HAP-1 (cell line): ENCODE measurements at regions not wholly inside any gene's neighbourhood (a gene's known extent, or its start where the extent isn't known, plus 50 kb on each side); places are given as distances from the start of the nearest gene placed in this dataset.
A peak's percentile ranks its signal among the peaks of the same experiment; 100 is the strongest.

Experiments used
- DNase-seq, 2 experiments: peaks; one replicate each; pipeline ENCODE4 v3.0.0-alpha.2; 2016 to 2020; ENCODE audit warnings: low spot score in 2 of 2
- H3K27me3 ChIP-seq: fragments of 250-450 bp; sonication (Bioruptor Pico); 2 replicates; pipeline ENCODE4 v1.5.1; 2020; ENCODE audit warnings: low read depth, mild to moderate bottlenecking, moderate library complexity
- H3K36me3 ChIP-seq: fragments of 250-450 bp; sonication (Bioruptor Pico); replicated peaks from 2 replicates; pipeline ENCODE4 v1.5.1; 2020; ENCODE audit warnings: mild to moderate bottlenecking
- H3K4me1 ChIP-seq: fragments of 250-450 bp; sonication (Bioruptor Pico); 2 replicates; pipeline ENCODE4 v1.5.1; 2020; ENCODE audit warnings: mild to moderate bottlenecking
- H3K4me3 ChIP-seq: fragments of 250-450 bp; sonication (Bioruptor Pico); 2 replicates; pipeline ENCODE4 v1.5.1; 2020; ENCODE audit warnings: mild to moderate bottlenecking, moderate library complexity
- H3K9me3 ChIP-seq: fragments of 250-450 bp; sonication (Bioruptor Pico); 2 replicates; pipeline ENCODE4 v1.5.1; 2020; ENCODE audit warnings: mild to moderate bottlenecking, moderate library complexity
- in situ Hi-C: fragments of 300-500 bp; cut with MboI; formaldehyde crosslinking; loops from 3 replicates; pipeline ENCODE4 v1.14.3; 2020; ENCODE audit warnings: low sequenced_read_pairs, inconsistent platforms, mixed read lengths

GRCh38 chr7:94087664-94088352 lies 83.7 kb upstream of the BET1 start:
- Histone ChIP-seq H3K36me3 (no peaks in the 10 kb centered on the region), H3K4me3 (no peak overlapping the region), H3K27me3 (peaks cover 25% of the 10 kb centered on the region), H3K9me3 (no peaks in the 10 kb centered on the region), H3K4me1 (no peaks in the 10 kb centered on the region)
- in situ Hi-C loops = no loop called here
- DNase-seq = peak; percentile 66 to 72

DNA sequence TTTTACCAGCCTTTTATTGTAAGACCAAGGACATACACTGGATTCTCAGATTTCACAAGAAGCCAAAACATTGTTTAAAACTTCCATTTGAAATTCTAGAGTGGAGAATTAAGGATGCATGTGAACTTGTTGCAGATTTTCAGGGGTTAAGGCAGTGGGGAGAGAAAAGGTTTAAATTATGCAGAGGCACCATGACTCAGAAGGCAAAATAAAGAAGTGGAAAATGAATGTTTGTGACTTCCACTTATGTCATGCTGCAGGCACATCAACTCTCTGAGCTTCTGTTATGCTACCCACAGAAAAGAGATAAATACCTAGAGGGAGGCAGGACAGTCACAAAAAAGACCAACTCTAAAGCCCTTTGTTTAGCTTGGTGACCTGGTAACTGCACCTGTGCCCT lies 84.4 kb upstream of the BET1 start:
- Histone ChIP-seq H3K9me3 (no peaks in the 10 kb centered on the region), H3K4me1 (no peaks in the 10 kb centered on the region), H3K4me3 (no peak overlapping the region), H3K27me3 (peaks cover 25% of the 10 kb centered on the region), H3K36me3 (no peaks in the 10 kb centered on the region)
- DNase-seq = no peak
- in situ Hi-C loops = no loop called here

- Histone ChIP-seq H3K27me3 (peaks cover 24% of the 10 kb centered on the region), H3K9me3 (no peaks in the 10 kb centered on the region), H3K4me3 (no peak overlapping the region), H3K36me3 (no peaks in the 10 kb centered on the region), H3K4me1 (no peaks in the 10 kb centered on the region)
- in situ Hi-C loops = no loop called here
- no peak for DNase-seq
These were observed 85.7 kb upstream of the BET1 start for GRCh38 chr7:94089806-94090205.

DNA sequence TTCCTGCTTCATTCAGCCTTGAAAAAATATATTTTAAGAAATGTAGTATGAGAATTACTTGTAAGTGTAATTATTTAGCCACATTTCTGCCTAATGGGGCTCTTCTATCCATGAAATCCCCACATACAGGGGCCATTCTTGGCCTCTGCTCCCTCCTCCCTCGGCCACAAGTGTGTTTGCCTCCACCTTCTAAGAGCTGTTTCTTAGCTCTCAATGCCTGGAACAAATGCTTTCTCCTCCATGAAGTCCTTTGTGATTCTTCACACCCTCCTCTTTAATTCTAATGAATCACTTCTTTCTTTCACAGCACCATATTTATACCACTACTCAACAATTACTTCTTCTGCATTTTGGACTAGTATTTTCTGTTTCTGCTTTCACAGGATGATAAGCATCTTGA lies 88.8 kb upstream of the BET1 start:
- Histone ChIP-seq H3K4me1 (no peaks in the 10 kb centered on the region), H3K36me3 (no peaks in the 10 kb centered on the region), H3K27me3 (peaks cover 25% of the 10 kb centered on the region), H3K4me3 (no peak overlapping the region), H3K9me3 (no peaks in the 10 kb centered on the region)
- DNase-seq = no peak
- in situ Hi-C loops = no loop called here

GRCh38 chr7:94094298-94094697 lies 90.1 kb upstream of the BET1 start:
- H3K4me3 ChIP-seq = no peak overlapping the region
- H3K27me3 ChIP-seq = peaks cover 17% of the 10 kb centered on the region
- no peaks in the 10 kb centered on the region for H3K4me1 ChIP-seq
- no peak for DNase-seq
- H3K9me3 ChIP-seq = no peaks in the 10 kb centered on the region
- in situ Hi-C loops = no loop called here
- no peaks in the 10 kb centered on the region for H3K36me3 ChIP-seq

DNA sequence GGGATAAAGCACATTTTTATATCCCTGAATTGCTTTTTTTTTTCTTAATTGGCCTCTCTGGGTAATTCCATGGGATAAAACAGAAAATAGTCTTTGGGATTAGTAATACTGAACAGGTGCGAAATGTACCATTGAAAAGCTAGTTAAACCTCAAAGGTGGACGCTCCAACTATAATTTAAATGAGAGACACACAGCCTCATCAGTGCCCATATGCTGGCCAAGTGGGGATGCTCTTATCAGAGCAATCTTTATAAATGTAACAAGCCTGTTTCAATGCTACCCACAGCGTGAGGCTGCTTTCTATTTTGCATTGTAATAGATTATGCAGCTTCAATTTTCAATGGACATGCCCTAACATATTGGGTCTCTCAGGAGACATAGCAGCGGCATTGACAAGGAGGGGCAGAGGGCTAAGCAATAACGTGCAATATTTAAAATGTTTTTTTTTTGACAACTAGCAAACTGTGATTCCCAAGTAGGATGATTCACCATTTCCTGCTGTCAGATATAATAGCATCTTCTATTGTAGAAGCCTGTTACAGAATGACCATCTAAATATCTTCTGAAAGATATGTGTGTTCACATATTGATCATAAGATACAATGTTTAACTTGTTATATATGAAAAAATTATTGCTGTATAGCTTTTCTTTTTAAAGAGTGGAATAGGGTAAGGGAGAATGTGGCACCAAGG lies 91.3 kb upstream of the BET1 start:
- no peaks in the 10 kb centered on the region for H3K36me3 ChIP-seq
- H3K27me3 ChIP-seq = peaks cover 16% of the 10 kb centered on the region
- in situ Hi-C loops = no loop called here
- no peaks in the 10 kb centered on the region for H3K9me3 ChIP-seq
- H3K4me1 ChIP-seq = no peaks in the 10 kb centered on the region
- no peak for DNase-seq
- H3K4me3 ChIP-seq = no peak overlapping the region

- Histone ChIP-seq H3K27me3 (peaks cover 6% of the 10 kb centered on the region; the same call in 1 of the 2 replicates), H3K4me1 (no peaks in the 10 kb centered on the region), H3K36me3 (no peaks in the 10 kb centered on the region), H3K4me3 (no peak overlapping the region), H3K9me3 (no peaks in the 10 kb centered on the region)
- in situ Hi-C loops = no loop called here
- no peak for DNase-seq
These were observed 95.5 kb upstream of the BET1 start for GRCh38 chr7:94099679-94100078.

- Histone ChIP-seq H3K4me3 (no peak overlapping the region), H3K27me3 (no peaks in the 10 kb centered on the region), H3K36me3 (no peaks in the 10 kb centered on the region), H3K9me3 (no peaks in the 10 kb centered on the region), H3K4me1 (no peaks in the 10 kb centered on the region)
- in situ Hi-C loops = no loop called here
- no peak for DNase-seq
These were observed 96.7 kb upstream of the BET1 start for GRCh38 chr7:94100723-94101345.

GRCh38 chr7:94104301-94104700 lies 100.1 kb upstream of the BET1 start:
- no peak overlapping the region for H3K4me3 ChIP-seq
- no peaks in the 10 kb centered on the region for H3K36me3 ChIP-seq
- no peaks in the 10 kb centered on the region for H3K4me1 ChIP-seq
- DNase-seq = no peak
- 0 out of 2 replicates have a peak, but pooled peaks cover 3% of the 10 kb centered on the region for H3K27me3 ChIP-seq
- in situ Hi-C loops = no loop called here
- H3K9me3 ChIP-seq = no peaks in the 10 kb centered on the region

DNA sequence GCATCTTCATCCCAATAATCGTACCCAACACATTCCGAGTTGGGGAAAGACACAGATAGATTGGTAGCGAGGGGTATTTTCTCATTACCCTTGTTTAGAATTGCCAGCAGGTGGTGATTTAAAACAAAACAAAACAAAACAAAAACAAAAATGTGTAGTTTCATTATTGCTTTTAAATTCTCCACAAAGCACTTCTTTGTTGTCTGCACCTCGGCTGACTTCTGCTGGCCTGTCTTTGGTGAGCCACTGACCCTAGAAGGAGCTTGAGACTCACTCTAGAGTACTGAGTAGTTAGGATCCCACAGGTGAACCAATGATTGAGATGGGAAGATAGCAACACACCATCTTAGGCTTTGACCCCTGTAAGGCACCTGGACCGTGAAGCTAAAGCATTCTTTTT lies 105.4 kb upstream of the BET1 start:
- peaks cover 3% of the 10 kb centered on the region; the same call in 1 of the 2 replicates for H3K27me3 ChIP-seq
- in situ Hi-C loops = no loop called here
- DNase-seq = no peak
- no peak overlapping the region for H3K4me3 ChIP-seq
- no peaks in the 10 kb centered on the region for H3K36me3 ChIP-seq
- no peaks in the 10 kb centered on the region for H3K4me1 ChIP-seq
- no peaks in the 10 kb centered on the region for H3K9me3 ChIP-seq

DNA sequence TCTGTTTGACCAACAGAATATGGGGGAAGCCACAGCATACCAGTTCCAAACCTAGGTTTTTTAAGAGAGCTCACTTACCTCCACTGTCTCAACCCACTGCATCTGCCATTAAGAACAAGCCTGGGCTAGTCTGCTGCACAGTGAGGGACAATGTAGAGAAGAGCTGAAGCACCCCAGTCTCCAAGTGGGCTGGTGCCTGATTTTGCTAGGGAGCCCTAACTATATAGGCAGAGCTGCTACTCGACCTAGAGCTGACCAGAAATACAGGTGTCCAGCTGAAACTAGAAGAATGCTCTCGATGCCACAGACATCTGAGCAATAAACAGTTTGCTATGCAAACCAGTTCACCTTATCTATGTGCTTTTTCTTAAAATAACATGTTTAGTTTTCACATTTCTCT lies 106.9 kb upstream of the BET1 start:
- Histone ChIP-seq H3K9me3 (no peaks in the 10 kb centered on the region), H3K4me3 (no peak overlapping the region), H3K27me3 (peaks cover 3% of the 10 kb centered on the region; the same call in 1 of the 2 replicates), H3K36me3 (no peaks in the 10 kb centered on the region), H3K4me1 (no peaks in the 10 kb centered on the region)
- no peak for DNase-seq
- in situ Hi-C loops = no loop called here

DNA sequence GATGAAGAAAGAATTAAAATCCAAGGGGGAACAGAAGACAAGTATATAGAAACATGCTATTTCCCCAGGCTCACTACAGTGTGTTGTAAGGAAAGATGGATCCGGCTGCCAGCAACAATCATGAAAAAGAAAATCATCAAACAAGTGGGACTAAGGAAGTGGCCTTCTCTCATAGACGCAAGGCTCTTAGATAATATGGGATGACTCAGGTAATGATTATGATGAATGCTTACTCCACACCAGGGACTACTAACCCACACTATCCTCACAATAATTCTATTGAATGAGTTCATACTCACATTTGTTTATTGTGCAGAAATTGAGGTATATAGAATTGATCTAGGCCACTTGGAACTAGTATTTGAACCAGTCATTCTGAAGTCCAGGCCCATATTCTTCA lies 111.2 kb upstream of the BET1 start:
- Histone ChIP-seq H3K4me1 (no peaks in the 10 kb centered on the region), H3K36me3 (no peaks in the 10 kb centered on the region), H3K4me3 (no peak overlapping the region), H3K27me3 (no peaks in the 10 kb centered on the region; the same call in 1 of the 2 replicates), H3K9me3 (no peaks in the 10 kb centered on the region)
- in situ Hi-C loops = no loop called here
- no peak for DNase-seq

DNA sequence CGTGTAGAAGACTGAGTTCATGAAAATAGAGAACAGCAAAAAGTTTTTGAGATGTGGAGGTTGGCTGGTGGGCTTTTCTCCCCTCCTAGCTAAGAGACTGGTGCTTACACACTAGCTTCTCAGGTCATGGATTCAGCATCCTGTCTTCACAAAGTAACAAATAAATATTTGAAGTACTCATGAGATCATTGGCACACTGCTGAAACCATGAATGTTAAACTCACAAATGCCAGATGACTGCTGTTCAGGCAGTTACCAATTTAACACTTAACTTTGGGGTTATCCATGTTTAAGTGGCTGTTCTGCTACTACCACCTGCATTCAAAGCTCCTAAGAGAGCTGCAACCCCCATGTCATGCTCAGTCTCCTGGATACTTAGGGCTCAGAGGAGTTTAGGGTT lies 119.0 kb upstream of the BET1 start:
- in situ Hi-C loops = no loop called here

DNA sequence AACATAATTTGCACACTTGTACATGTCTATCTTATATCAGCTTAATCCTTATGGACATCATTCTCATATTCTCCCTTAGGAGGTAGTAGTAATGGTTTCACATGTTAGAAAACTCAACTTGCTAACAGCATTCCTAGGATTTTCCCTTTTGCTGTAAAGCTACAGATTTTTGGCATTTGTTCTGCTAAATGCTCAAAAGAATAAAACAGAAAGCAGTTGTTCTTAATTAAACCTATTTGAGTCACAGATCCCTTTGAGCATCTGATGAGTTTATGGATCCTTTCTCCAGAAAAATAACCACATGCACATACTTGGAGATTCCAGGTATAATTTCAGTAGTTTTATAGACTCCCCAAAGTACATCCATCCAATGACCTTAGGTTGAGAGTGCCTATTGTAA lies 122.9 kb upstream of the BET1 start:
- no peak for DNase-seq
- in situ Hi-C loops = no loop called here
- Histone ChIP-seq H3K27me3 (peaks cover 7% of the 10 kb centered on the region), H3K4me3 (no peak overlapping the region), H3K36me3 (no peaks in the 10 kb centered on the region), H3K9me3 (no peaks in the 10 kb centered on the region), H3K4me1 (no peaks in the 10 kb centered on the region)

More for the DNA sequence above, 119.0 kb upstream of the BET1 start:
- H3K27me3 ChIP-seq = peaks cover 7% of the 10 kb centered on the region
- H3K36me3 ChIP-seq = no peaks in the 10 kb centered on the region
- no peaks in the 10 kb centered on the region for H3K4me1 ChIP-seq
- H3K9me3 ChIP-seq = no peaks in the 10 kb centered on the region
- DNase-seq = no peak
- no peak overlapping the region for H3K4me3 ChIP-seq
